ENCODE measurements at regions not wholly inside any gene's neighbourhood (a gene's known extent, or its start where the extent isn't known, plus 50 kb on each side); places are given as distances from the start of the nearest gene placed in this dataset.
"Not testable (repeated sequence)": the region's sequence is repeated elsewhere in the genome, so short reads cannot be mapped to it uniquely, and the experiment has no call there.

GRCh38 chr7:96782686-96783298 lies 73.1 kb upstream of the SEM1 start:
- TF ChIP-seq EZH2 (IDR thresholded peaks at IDR 0.05; ENCODE audit: borderline replicate concordance, insufficient read depth, low read length, poor library complexity, severe bottlenecking); CTCF (IDR thresholded peaks at IDR 0.05; ENCODE audit: poor library complexity, severe bottlenecking); RAD21 (conservative IDR thresholded peaks at IDR 0.05); EP300 (conservative IDR thresholded peaks at IDR 0.05; ENCODE audit: poor library complexity, severe bottlenecking); SMC3 (conservative IDR thresholded peaks at IDR 0.05; ENCODE audit: poor library complexity); POLR2AphosphoS5 (IDR thresholded peaks at IDR 0.05); TAF1 (IDR thresholded peaks at IDR 0.05; ENCODE audit: low read depth): not testable (repeated sequence)
